HG03159 (cell line): ENCODE measurements at regions not wholly inside any gene's neighbourhood (a gene's known extent, or its start where the extent isn't known, plus 50 kb on each side); places are given as distances from the start of the nearest gene placed in this dataset.
"Not testable (repeated sequence)": the region's sequence is repeated elsewhere in the genome, so short reads cannot be mapped to it uniquely, and the experiment has no call there.

Experiments
- ATAC-seq: cut with Tn5 transposase; IDR thresholded peaks from one replicate; pipeline ENCODE4 v1.9.1; 2021; ENCODE audit warnings: mild to moderate bottlenecking, moderate library complexity; ENCODE audit not compliant: unreplicated experiment

- no peak for ATAC-seq
Observed at GRCh38 chr5:28313953-28314352, 1275.6 kb upstream of the CDH9 start.

DNA sequence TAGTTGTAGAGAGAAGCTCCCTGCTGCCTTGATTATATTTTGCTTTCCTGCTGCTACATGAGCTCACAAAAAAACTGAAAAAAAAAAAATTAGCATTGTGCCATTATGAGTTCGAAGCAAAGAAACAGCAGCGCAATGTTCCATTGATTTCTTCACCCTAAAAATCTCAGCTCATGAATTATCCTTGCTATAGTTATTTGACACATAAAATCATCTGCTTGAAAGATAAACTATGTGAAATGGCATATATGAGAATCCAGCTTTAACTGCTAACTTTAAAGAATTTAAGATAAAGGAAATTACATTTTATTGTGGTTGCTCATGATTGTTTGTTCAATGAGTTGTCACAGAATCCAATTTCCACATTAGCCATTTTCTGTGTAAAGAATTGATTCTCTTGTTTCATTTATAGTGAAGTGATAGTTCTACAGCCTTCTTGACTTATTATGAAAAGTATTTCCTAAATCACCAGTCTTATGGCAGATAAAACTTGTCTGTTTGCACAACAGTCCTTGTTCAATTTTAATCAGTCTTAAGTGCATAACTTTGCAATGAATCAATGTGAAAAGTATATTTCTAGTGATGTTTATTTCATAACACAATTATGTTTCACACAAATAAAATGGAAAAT is 1275.0 kb upstream of the CDH9 start:
- no peak for ATAC-seq

- no peak for ATAC-seq
Observed at GRCh38 chr5:28310696-28311095, 1272.3 kb upstream of the CDH9 start.

- ATAC-seq, result no peak
Observed at GRCh38 chr5:28305891-28306290, 1267.5 kb upstream of the CDH9 start.

- no peak for ATAC-seq
Observed at GRCh38 chr5:28301712-28302111, 1263.3 kb upstream of the CDH9 start.

- no peak for ATAC-seq
Observed at GRCh38 chr5:28296254-28297013, 1258.0 kb upstream of the CDH9 start.

GRCh38 chr5:28287021-28287420 is 1248.6 kb upstream of the CDH9 start:
- ATAC-seq, result not testable (repeated sequence)

DNA sequence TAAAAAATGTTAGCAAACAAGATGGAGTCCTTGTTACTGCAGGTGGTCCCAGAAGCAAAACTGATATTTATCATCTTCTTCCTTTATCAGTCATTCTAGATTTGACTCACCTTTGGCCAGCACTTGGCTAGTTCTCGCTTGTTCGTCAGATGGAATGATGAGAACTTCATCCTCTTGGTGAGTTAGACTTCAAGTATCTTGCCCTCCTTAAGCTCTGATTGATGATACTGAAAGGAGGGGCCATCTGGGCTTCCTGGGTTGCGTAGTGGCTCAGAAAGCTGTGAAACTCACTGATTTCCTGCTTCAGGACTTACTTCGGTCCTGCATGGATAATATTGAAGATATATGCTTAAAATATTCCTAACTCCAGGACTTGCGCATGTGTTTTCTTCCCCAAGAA is 1248.2 kb upstream of the CDH9 start:
- no peak for ATAC-seq

DNA sequence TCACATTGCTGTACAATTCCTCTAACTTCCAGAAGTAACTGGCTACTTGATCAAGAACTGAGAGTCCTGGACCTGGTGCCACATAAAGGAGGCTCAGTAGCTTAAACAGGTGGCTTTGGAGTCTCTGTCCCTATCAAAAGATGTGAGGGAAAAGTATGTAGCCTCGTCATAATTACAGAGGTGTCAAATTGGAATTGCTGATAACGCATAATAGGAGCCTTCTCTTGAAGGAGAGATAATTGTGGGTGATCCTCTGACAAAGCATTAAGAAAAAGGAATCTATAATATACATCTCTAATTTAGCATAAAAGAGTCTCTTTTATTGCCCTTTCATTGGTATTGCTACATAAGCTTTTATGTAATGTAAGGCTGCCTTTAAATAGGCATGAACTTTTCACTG is 1246.4 kb upstream of the CDH9 start:
- ATAC-seq, result no peak

GRCh38 chr5:28281351-28281750 is 1243.0 kb upstream of the CDH9 start:
- no peak for ATAC-seq

DNA sequence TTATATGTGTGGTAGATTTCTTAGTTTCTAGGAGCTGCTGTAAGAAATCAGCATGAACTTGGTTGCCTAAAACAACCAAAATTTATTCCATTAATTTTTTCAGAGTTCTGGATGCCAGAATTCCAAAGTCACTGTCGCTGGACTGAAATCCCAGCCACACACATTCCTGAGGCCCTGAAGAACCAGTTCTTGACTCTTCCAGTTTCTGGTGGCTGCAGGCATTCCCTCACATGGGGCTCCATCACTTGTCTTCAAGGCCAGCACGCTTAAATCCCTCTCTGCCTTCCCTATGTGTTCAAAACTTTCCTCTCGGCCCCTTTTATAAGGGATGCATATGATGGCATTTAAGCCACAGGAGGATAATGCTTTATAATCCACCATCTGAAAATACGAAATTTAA is 1237.5 kb upstream of the CDH9 start:
- no peak for ATAC-seq

DNA sequence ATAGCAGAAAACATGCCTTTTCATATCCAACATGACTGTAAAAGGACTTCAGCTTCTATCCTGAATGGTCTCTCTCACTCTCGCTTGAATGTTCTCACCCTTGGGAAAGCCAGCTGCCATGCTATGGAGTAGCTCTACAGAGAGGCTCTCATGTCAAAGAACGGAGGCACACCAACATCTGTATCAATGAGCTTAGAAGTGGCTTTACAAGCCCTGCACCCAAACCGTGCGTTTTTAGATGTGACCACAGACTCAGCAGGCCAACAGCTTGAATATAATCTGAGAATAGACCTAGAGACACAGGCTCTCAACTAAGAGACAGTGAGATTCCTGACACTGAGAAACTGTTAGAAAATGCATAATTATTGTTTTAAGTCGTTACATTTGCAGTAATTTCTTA is 1231.6 kb upstream of the CDH9 start:
- no peak for ATAC-seq

- no peak for ATAC-seq
Observed at GRCh38 chr5:28265877-28266276, 1227.5 kb upstream of the CDH9 start.

DNA sequence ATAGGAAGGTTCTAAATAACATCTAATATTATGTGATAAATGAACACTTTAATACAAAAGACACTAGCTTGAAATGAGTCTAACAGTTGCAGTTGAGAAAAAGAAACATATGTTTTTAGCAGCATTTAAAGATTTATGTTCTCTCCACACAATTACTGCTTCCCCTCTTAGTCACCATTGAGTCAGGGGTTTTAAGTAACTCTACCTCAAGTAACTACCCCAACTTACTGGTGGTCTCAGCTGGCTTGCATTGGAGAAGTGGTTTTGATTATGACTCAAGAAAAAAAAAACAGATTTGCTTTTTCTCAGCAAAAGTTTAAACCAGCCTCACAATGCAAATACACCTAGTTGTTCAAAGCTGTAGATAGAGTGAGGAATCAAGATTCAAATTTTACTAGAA is 1216.5 kb upstream of the CDH9 start:
- no peak for ATAC-seq

- no peak for ATAC-seq
Observed at GRCh38 chr5:28253431-28253830, 1215.0 kb upstream of the CDH9 start.

- no peak for ATAC-seq
Observed at GRCh38 chr5:28249771-28250415, 1211.5 kb upstream of the CDH9 start.

DNA sequence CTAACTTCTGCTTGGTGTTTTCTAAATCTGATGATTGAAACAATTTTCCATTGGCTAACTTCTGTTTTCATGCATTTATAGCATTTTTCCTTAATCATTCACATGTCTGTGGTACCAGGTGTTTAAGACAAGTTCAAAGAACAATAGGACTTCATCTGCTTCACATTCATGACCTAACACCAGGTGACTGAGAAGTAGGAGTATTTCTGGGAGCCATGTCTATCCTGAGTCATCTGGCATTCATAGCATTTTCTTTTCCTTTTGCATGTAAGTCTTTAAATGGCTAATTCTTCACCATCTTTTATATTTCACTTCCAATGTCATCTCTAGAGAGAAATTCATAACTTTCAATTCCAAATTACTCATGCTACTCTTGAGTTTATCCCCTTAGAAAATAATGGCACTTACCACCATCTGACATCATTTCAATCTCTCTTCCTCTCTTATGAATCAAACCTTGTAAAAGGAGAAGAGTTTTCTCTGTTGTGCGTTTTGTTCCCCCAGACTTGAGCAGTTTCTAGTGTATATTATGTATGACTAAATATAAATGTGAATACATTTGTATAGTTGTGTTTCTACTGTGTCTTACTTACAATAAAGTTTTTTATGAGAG is 1196.1 kb upstream of the CDH9 start:
- ATAC-seq, result no peak

GRCh38 chr5:28226407-28226806 is 1188.0 kb upstream of the CDH9 start:
- no peak for ATAC-seq

DNA sequence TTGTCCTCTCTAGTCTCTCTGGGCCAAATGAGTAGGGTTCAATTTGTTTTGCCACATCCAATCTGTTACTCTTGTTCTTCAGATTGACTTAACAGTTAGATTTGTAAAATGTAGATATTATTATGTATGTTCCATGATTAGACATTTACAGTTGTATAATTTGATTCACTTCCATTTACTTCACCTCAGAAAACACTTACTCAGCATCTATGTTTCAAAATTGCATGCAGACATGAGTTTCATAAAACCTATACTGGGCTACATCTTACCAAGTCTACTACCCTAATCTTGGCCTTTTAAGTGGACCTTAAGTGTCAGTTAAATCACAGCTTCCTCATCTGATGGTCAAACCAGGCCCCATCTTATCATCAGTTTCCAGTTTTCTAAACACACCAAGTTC is 1181.2 kb upstream of the CDH9 start:
- ATAC-seq, result no peak

- ATAC-seq, result no peak
Observed at GRCh38 chr5:28217695-28218094, 1179.3 kb upstream of the CDH9 start.

- no peak for ATAC-seq
Observed at GRCh38 chr5:28216939-28217360, 1178.6 kb upstream of the CDH9 start.

DNA sequence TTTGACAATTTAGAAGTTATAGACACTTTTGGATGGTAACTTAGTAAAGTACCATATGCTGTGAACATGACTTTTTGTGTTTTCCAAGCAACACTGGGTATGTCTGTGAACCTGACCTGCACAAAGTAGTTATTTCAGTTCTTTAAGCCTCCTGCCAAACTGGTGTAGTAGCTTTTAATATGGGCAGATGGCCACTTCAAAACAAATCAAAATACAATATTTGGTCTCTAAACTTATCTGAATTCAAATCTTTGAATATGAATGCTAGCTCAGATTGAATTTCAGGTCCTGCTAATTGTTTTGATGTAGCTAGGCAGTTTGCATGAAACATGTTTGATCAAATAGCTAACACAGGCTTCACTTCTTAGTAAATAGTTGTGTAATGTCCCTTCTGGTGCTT is 1176.7 kb upstream of the CDH9 start:
- ATAC-seq, result no peak
